ENCODE measurements at regions not wholly inside any gene's neighbourhood (a gene's known extent, or its start where the extent isn't known, plus 50 kb on each side); places are given as distances from the start of the nearest gene placed in this dataset.

DNA sequence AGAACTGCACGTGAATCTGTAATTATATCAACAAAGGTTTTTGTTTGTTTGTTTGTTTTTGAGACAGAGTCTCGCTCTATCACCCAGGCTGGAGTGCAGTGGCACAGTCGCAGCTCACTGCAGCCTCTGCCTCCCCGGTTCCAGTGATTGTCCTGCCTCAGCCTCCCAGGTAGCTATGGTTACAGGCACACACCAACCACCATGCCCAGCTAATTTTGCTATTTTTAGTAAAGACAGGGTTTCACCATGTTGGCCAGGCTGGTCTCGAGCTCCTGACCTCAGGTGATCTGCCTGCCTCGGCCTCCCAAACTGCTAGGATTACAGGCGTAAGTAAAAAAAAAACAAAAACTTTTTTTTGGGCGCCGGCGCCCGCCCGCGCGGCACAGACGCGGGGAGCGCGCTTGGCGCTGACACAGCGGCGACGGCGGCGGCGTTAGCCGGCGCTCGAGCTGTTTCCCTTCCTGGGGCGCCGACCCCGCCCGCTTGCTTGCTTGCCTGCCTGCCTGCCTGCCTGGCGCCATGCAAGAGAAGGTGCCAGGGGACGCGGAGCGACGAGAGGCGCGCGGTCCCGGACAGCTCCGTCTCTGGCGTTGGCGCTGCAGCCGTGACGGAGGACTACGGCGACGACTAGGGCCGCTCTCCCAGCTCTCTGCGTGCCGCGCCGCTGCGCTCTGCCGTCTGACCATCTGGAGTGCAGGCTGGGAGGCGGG lies 171.4 kb upstream of the NUPR2 start:
- TF ChIP-seq, protein P1, sequence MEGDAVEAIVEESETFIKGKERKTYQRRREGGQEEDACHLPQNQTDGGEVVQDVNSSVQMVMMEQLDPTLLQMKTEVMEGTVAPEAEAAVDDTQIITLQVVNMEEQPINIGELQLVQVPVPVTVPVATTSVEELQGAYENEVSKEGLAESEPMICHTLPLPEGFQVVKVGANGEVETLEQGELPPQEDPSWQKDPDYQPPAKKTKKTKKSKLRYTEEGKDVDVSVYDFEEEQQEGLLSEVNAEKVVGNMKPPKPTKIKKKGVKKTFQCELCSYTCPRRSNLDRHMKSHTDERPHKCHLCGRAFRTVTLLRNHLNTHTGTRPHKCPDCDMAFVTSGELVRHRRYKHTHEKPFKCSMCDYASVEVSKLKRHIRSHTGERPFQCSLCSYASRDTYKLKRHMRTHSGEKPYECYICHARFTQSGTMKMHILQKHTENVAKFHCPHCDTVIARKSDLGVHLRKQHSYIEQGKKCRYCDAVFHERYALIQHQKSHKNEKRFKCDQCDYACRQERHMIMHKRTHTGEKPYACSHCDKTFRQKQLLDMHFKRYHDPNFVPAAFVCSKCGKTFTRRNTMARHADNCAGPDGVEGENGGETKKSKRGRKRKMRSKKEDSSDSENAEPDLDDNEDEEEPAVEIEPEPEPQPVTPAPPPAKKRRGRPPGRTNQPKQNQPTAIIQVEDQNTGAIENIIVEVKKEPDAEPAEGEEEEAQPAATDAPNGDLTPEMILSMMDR (IDR thresholded peaks at IDR 0.05), result no peak
- TF ChIP-seq POLR2A (IDR thresholded peaks at IDR 0.05), result peak in 1 of 2 donors; percentile 37
